Lower lobe of right lung (tissue), 2 donors: ENCODE measurements at regions not wholly inside any gene's neighbourhood (a gene's known extent, or its start where the extent isn't known, plus 50 kb on each side); places are given as distances from the start of the nearest gene placed in this dataset.

ENCODE experiments used
- ATAC-seq, 2 donors: fragments of 200-7000 bp; cut with Tn5 transposase; one replicate each; pipeline ENCODE4 v1.9.1; 2020 to 2022; ENCODE audit warnings: mild to moderate bottlenecking in 2 of 2, moderate library complexity in 2 of 2
- DNase-seq: peaks from one replicate; pipeline ENCODE4 v3.0.0-alpha.2; 2020
- H3K27ac ChIP-seq: fragments of 200-600 bp; one replicate; pipeline ENCODE4 v1.8.0; 2022
- H3K27me3 ChIP-seq: fragments of 200-600 bp; one replicate; pipeline ENCODE4 v1.8.0; 2022; ENCODE audit warnings: low read depth
- H3K36me3 ChIP-seq: fragments of 200-600 bp; one replicate; pipeline ENCODE4 v1.8.0; 2022; ENCODE audit warnings: mild to moderate bottlenecking
- H3K4me1 ChIP-seq: fragments of 200-600 bp; one replicate; pipeline ENCODE4 v1.8.0; 2022
- H3K4me3 ChIP-seq: fragments of 200-600 bp; one replicate; pipeline ENCODE4 v1.8.0; 2022; ENCODE audit warnings: mild to moderate bottlenecking
- H3K9me3 ChIP-seq: fragments of 200-600 bp; one replicate; pipeline ENCODE4 v1.8.0; 2022
- CTCF ChIP-seq: fragments of 200-600 bp; IDR thresholded peaks from one replicate; pipeline ENCODE4 v1.8.0; 2022; ENCODE audit warnings: antibody characterized with exemption, mild to moderate bottlenecking
- intact Hi-C: fragments of 100-400 bp; cut with DNase I; formaldehyde crosslinking; loops from one replicate; pipeline ENCODE4 v1.11.0; 2022
- donor health status: DM: no; HTN: yes; CAD: no; lungs with severe emphysema.

- peak in 1 of 2 donors; percentile 22 for ATAC-seq
- no peak for DNase-seq
- Histone ChIP-seq H3K4me1 (no peaks in the 10 kb centered on the region), H3K27me3 (no peaks in the 10 kb centered on the region), H3K4me3 (no peak overlapping the region), H3K36me3 (no peaks in the 10 kb centered on the region), H3K27ac (no peak overlapping the region), H3K9me3 (no peaks in the 10 kb centered on the region)
- TF ChIP-seq CTCF: no peak
- intact Hi-C loops: no loop called here
Measured at GRCh38 chr10:128820663-128821062, 646.4 kb upstream of the MGMT start.

GRCh38 chr10:128823201-128823600, 643.8 kb upstream of the MGMT start:
- Histone ChIP-seq H3K27me3 (peaks cover 7% of the 10 kb centered on the region), H3K4me1 (no peaks in the 10 kb centered on the region), H3K9me3 (no peaks in the 10 kb centered on the region), H3K36me3 (no peaks in the 10 kb centered on the region), H3K27ac (no peak overlapping the region), H3K4me3 (no peak overlapping the region)
- intact Hi-C loops: no loop called here
- DNase-seq (no peak), ATAC-seq (no peak)
- no peak for TF ChIP-seq CTCF

GRCh38 chr10:128825626-128826025, 641.4 kb upstream of the MGMT start:
- Histone ChIP-seq H3K27me3 (peaks cover 7% of the 10 kb centered on the region), H3K9me3 (no peaks in the 10 kb centered on the region), H3K4me3 (no peak overlapping the region), H3K27ac (no peak overlapping the region), H3K36me3 (no peaks in the 10 kb centered on the region), H3K4me1 (no peaks in the 10 kb centered on the region)
- intact Hi-C loops: no loop called here
- ATAC-seq (no peak), DNase-seq (no peak)
- no peak for TF ChIP-seq CTCF

- ATAC-seq: no peak
- TF ChIP-seq CTCF: no peak
- intact Hi-C loops: no loop called here
- no peak overlapping the region for H3K4me3 ChIP-seq
- no peaks in the 10 kb centered on the region for H3K4me1 ChIP-seq
- no peak overlapping the region for H3K27ac ChIP-seq
- no peaks in the 10 kb centered on the region for H3K9me3 ChIP-seq
- no peaks in the 10 kb centered on the region for H3K27me3 ChIP-seq
- no peak for DNase-seq
- H3K36me3 ChIP-seq: no peaks in the 10 kb centered on the region
Measured at GRCh38 chr10:128833671-128834070, 633.4 kb upstream of the MGMT start.

GRCh38 chr10:128835361-128835760, 631.7 kb upstream of the MGMT start:
- H3K36me3 ChIP-seq: no peaks in the 10 kb centered on the region
- H3K27me3 ChIP-seq: no peaks in the 10 kb centered on the region
- ATAC-seq (no peak), DNase-seq (no peak)
- no peak overlapping the region for H3K4me3 ChIP-seq
- no peaks in the 10 kb centered on the region for H3K9me3 ChIP-seq
- no peaks in the 10 kb centered on the region for H3K4me1 ChIP-seq
- TF ChIP-seq CTCF: no peak
- intact Hi-C loops: no loop called here
- no peak overlapping the region for H3K27ac ChIP-seq

GRCh38 chr10:128837478-128837877, 629.6 kb upstream of the MGMT start:
- no peak for ATAC-seq
- no peaks in the 10 kb centered on the region for H3K27me3 ChIP-seq
- H3K27ac ChIP-seq: no peak overlapping the region
- H3K4me1 ChIP-seq: no peaks in the 10 kb centered on the region
- no peak for DNase-seq
- intact Hi-C loops: no loop called here
- no peaks in the 10 kb centered on the region for H3K36me3 ChIP-seq
- no peaks in the 10 kb centered on the region for H3K9me3 ChIP-seq
- no peak overlapping the region for H3K4me3 ChIP-seq
- TF ChIP-seq CTCF: no peak
